ENCODE measurements at regions not wholly inside any gene's neighbourhood (a gene's known extent, or its start where the extent isn't known, plus 50 kb on each side); places are given as distances from the start of the nearest gene placed in this dataset.

DNA sequence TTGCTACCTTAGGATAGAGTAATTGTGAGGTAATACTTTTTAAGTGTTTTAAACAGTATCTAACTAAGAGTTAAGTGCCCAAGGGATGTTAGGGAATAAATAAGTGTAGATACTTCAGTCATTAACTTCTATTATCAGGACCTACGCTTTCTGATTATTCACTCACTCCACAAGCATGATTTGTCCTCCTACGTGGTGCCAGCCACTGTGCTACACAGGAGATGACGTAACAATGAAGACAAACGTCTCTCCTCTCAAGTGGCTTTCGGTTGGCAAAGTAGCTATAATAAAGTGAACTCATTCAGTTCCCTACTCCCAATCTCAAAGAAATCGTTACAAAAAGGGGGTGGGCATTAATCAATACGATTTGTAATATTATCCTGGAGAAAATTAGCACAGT lies 100.9 kb upstream of the SETBP1 start:
- TF ChIP-seq, protein P1, sequence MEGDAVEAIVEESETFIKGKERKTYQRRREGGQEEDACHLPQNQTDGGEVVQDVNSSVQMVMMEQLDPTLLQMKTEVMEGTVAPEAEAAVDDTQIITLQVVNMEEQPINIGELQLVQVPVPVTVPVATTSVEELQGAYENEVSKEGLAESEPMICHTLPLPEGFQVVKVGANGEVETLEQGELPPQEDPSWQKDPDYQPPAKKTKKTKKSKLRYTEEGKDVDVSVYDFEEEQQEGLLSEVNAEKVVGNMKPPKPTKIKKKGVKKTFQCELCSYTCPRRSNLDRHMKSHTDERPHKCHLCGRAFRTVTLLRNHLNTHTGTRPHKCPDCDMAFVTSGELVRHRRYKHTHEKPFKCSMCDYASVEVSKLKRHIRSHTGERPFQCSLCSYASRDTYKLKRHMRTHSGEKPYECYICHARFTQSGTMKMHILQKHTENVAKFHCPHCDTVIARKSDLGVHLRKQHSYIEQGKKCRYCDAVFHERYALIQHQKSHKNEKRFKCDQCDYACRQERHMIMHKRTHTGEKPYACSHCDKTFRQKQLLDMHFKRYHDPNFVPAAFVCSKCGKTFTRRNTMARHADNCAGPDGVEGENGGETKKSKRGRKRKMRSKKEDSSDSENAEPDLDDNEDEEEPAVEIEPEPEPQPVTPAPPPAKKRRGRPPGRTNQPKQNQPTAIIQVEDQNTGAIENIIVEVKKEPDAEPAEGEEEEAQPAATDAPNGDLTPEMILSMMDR (IDR thresholded peaks at IDR 0.05 in 4 of 5, conservative IDR thresholded peaks at IDR 0.05 in 1 of 5): no peak
- TF ChIP-seq POLR2A (IDR thresholded peaks at IDR 0.05): no peak
